ENCODE measurements at regions not wholly inside any gene's neighbourhood (a gene's known extent, or its start where the extent isn't known, plus 50 kb on each side); places are given as distances from the start of the nearest gene placed in this dataset.

GRCh38 chr18:47735041-47735702 is 195.3 kb downstream of the SMAD2 start:
- no peak for TF ChIP-seq CTCF (IDR thresholded peaks at IDR 0.05)
- TF ChIP-seq EZH2 (IDR thresholded peaks at IDR 0.05) = no peak
